ENCODE measurements at regions not wholly inside any gene's neighbourhood (a gene's known extent, or its start where the extent isn't known, plus 50 kb on each side); places are given as distances from the start of the nearest gene placed in this dataset.

DNA sequence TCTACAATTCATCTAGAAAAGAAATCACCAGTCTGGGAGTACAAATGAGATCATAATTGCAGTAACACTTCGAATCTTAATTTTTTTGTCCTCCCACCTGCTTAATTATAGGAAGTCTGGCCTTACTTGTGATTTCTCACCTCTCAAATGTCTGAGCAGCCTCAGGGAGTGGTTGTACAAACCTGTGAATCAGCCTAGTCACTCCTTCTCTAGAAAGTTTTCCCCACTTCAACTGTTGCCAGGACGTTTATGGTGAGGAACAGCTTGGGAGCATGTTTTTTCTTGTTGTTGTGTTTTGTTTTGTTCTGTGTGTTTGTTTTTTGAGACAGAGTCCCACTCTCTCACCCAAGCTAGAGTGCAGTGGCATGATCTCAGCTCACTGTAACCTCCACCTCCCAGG is 50.3 kb upstream of the CLDN10 start (continued):
- TF ChIP-seq FOXA2 (IDR thresholded peaks at IDR 0.05) = no peak
- TF ChIP-seq FOXA1 (IDR thresholded peaks at IDR 0.05) = no peak
- no peak for TF ChIP-seq JUND (IDR thresholded peaks at IDR 0.05)
- no peak for TF ChIP-seq RXRA (IDR thresholded peaks at IDR 0.05)
- TF ChIP-seq, protein P1, sequence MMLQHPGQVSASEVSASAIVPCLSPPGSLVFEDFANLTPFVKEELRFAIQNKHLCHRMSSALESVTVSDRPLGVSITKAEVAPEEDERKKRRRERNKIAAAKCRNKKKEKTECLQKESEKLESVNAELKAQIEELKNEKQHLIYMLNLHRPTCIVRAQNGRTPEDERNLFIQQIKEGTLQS (IDR thresholded peaks at IDR 0.05) = no peak
- TF ChIP-seq GABPA (IDR thresholded peaks at IDR 0.05 in 1 of 2, conservative IDR thresholded peaks at IDR 0.05 in 1 of 2) = no peak
- no peak for TF ChIP-seq HNF4G (IDR thresholded peaks at IDR 0.05)

All from liver (tissue), 2 donors.